Skin of body (tissue), 1 donor: ENCODE measurements at regions not wholly inside any gene's neighbourhood (a gene's known extent, or its start where the extent isn't known, plus 50 kb on each side); places are given as distances from the start of the nearest gene placed in this dataset.

Experiments used
- DNase-seq: peaks from one replicate; lab custom pipeline; 2025; lab: John Stamatoyannopoulos, UW

DNA sequence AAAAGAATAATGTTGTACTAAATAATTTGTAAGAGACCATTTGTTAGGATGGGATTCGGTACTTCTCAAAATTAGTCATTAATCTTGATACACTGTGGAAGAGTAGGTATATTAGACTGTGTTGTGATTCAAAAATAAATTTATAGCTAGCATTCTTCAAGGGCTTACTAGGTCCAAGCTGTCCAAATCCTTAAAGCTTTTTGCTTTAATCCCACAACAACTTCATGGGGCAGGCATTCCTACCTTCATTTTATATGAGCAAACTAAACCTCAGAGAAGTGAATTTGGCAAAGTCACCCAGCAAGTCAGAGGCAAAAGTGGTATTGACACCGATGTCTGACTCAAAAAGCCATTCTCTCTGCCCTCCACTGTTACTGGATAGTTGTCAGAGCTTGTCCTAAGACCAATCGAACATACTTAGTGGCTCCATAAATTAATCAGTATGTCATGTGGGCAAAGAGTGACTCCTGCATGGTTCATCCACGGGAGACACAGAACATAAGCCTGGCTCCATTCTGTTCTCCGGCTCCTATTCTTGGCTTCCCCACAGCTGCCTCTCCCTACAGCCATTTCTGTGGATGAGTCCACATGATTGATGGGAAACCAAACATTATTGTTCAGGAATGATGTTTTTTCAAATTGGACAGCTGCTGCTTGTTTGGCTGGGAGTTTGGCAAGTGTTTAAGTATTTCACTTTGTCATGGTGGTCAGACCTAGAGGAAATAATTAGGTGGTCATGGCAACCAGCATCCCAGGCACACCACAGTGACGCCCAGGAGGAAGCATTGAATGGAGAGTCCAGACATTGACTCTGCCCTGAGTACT, 133.4 kb upstream of the FGGY start:
- DNase-seq: no peak

DNA sequence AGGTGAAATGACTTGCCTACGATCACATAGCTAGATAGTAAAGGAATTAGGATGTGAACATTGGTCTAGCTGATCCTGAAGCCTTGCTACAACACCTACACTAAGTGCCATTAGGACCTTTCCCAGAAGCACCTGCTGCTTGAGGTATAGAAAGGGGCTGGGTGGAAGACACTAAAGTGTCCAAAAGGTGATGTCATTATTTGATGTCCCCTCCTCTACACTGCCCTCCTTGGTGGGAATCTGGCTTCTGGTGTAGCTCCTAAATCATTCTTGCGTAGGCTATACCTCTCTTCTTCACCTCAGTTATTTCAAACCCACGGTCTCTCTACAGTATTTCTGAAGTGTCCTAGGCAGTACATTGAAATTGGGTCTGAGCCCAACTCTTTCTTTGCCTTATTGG, 132.5 kb upstream of the FGGY start:
- DNase-seq: no peak

DNA sequence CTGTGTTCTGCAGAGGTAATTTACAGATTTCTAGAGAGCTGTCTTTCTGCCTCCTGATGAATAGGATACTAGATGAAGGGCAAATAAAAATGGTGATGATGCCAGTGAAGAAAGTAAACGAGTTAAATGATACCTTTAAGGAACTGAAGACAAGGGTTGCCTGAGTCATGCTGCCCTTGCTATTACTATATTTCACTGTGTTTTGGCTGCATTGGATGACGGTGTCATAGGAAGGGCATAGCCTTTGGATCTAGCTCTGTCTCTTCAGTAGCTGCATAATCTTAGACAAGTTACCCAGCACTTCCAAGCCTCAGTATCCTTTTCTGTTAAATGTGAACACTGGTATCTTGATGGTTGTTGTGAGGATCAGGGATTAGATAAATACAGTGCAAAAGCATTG, 131.5 kb upstream of the FGGY start:
- no peak for DNase-seq

DNA sequence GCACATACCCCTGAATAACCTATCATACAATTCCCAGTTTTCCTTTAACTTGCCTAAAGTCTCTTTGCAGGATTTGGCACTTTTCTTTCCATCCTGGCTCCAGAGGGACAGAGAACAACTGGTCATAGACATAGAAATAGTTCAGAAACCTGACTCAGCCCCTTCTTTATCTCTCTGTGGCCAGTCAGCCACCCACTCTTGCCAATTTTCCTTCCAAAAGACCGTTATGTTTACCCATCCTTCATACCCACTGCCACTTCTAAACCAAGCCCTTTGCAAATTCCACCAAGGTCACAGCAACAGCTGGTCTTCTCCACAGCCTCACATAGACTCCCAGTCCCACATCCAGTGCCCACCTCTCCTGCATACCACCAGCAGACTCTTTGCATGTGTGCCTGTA, 127.2 kb upstream of the FGGY start:
- no peak for DNase-seq

DNA sequence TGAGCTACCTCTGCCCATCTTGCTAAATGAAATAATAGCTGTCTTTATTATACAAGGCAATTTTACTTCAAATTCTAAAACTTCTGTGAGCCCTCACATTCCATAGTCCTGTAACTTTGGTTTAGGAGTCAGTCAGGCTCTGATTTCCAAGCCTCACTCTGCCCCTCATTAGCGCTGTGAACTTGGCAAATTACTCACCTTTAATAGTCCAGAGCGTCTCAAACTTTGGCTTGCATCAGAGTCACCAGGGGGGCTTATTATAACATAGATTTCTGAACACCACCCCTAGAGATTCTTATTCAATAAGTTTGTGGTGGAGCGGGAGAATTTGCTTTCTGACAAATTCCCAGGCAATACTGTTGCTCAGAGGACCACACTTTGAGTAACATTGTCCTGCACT, 126.2 kb upstream of the FGGY start:
- DNase-seq: no peak

DNA sequence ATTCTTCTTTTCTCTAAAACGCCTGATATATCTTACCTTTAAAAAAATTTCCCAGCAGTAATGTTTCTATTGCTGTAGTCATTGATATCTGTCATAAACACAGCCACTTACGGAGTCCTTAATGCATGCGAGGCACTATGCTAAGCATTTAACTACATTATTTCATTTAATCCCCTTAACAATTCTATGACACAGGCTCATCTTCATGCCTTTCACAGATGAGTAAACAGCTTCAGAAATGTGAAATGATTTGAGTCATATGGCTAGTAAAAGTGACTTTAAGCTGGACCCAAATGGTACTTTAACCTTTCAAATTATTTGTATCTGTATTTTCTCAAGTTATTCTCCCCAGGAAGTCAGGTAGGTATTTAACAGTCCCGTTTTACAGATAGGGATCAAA, 125.1 kb upstream of the FGGY start:
- no peak for DNase-seq

DNA sequence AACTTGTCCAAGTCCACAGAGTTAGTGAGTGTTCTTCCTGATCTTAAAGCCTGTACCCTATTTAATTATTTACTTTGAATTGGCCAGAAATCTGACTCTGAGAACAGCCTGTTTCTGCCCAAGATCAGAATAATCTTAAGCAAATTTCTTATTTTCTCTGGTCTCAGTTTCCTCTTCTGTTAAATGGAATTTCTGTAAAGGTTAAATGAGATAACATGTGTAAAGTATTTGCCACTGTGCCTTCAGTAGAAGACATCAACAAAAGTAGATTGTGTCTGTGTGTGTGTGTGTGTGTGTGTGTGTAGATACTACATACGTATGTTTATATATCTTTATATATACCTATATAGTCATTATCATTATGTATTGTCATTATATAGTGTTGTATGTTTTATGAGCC, 124.2 kb upstream of the FGGY start:
- DNase-seq: no peak

DNA sequence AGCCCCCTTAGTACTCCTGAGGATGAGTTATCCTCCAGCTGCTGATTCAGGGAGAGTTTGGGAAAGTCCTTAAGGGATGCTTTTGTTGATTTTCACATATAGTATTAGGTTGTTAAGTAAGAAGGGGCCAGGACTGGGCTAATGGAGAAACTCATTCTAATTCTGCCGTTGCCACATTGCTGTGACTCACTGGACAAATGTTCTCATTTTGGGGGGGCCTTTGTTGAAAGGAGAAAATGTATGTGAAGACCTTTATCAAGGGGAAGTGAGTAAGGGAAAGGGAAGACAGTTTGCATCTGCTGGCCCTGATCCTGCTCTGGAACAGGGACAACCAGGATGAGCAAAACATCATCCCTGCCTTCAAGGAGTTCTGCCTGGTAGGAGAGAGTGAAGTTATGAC, 123.2 kb upstream of the FGGY start:
- DNase-seq: no peak

DNA sequence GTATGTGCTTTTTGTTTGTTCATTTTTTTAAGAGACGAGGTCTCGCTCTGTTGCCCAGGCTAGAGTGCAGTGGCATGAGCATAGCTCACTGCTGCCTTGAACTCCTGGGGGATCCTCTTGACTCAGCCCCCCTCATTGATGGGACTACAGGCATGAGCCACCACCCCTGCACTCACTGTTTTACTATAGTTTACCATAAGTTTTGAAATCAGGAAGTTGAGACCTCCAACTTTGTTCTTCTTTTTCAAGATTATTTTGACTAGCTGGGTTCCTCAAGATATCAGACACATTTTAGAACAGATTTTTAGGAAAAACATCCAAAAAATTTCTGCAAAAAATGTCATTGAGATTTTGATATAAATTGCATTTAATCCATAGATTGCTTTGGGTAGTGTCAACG, 120.4 kb upstream of the FGGY start:
- DNase-seq: no peak

DNA sequence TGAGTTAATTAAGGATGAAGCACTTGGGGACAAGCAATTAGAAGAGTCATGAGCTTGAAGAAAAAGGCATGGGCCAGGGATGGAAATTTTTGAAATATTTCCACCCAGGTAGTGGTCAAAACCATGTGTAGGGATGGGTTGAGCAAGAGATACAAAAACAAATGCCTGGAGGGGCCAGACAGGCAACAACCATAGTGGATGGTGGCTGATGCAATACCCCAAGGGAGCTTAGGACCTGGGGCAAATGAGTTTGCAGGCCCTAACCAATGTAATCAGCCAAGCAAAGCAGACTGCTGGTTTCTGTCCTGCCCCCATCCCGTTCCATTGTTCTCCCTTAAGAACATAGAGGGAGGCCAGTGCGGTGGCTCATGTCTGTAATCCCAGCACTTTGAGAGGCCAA, 119.1 kb upstream of the FGGY start:
- DNase-seq: no peak

DNA sequence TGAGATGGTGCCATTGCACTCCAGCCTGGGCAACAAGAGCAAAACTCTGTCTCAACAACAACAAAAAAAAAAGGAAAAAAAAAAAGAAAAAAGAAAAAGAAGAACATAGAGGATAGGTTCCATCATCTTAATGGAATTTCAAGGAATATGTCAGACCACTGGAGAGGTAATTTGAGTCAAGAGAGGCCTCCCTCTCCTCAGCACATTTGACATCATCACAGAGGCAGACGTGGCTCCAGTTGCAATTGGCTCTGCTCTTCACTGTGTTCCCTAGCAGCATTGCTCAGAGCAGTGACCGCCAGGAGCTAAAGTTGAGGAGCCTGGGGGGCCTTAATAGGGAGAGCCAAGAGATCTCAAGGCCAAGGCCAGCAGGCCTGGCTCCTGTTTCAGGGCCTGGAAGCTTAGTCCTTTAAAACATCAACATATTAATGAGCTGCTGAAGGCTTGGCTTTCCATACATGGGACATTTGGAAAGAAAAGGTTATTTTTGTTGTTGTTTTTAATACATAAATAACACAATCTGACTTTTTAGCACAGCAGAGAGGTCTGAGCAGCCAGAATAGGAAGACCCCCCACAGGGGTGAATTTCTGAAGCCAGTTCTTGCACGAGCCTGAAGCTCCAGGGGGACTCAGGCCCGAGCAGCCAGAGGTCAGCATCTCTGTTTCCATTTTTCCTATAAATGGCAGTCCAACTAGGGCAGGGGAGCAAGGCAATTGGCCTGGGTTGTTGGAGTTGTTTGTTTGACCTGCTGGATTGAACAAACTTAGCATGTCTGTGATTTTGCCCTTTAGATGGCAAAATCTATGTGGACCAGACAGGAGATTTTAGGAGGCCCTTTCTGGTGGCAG, 118.3 kb upstream of the FGGY start:
- DNase-seq: peak; percentile 94

DNA sequence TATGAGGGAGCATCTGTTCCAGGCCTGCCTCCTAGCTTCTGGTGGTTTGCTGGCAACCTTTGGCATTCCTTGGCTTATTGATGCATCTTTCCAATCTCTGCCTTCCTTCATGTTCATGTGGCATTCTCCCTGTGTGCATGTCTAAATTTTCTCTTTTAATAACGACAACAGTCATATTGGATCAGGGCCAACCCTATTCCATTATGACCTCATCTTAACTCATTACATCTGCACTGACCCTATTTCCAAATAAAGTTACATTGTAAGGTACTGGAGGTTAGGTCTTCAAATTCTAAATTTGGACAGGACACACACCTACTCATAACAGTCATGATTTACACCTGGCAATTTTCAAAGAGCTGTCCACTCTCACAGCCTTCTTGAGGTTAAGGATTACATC, 117.2 kb upstream of the FGGY start:
- DNase-seq: no peak

DNA sequence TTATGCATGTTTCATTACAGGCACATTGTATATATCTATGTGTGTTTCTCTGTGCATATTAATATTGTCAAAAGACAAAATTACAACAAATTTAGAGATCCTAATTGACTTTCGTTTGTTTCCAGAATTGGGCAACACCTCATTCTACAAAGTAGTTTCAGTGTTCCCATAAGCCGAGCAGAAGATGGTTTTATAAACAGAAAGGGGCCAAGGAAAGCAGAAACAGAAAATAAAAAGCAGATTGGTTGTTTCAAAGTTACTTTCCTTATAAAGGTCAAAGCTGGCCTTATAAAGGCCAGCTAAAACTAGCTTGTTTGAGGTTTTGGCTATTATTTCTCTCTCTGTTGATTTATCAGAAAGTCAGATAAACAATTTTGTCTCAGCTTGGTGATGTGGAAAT, 116.2 kb upstream of the FGGY start:
- DNase-seq: no peak

DNA sequence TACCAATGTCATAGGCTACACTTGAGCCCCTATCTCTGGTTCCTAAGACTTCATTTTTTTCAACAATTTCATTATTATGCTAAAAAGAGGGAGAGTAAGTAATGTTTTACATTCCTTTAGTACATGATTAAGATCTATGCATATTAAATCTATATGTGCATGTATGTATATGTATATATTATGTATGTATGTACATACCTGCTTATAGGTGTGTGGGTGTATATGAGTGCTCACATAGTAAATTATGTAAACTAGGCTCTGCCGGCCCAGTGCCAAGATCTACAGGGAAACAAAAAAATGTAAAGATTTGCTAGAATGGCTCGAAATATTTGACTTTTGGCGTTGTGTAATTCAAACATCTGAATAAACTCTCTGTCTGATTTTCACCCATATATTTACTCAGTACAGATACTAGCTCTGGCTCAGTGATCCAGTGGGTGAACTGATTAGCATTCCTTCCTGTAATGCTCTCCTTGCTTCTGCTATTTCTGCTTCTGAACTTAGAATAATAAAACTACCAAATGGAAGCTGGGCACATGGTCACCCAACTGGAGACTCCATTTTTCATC, 113.1 kb upstream of the FGGY start:
- DNase-seq: no peak

DNA sequence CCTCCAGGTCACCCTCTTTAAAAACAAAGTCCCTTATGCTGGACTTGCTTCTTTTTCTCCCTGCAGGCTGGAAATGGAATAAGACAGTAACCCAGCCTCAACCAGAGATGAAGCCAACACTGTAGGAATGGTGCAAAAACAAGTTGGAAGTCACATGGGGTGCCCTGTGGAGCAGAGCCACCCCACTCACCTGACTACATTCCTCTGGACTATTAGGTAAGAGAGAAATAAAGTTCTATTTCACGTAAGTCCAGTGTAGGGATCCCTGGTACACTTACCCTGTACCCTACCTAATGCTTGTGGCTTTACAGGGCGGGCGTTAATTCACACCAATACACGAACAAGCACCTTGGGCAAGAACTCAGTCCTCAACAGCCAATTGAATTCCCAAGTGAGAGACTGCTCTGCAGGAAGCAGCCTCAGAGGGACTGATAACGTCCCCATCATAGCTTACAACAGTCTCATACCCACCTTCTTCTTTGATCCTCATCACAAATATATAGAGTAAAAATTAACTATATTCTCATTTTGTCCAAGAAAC, 112.5 kb upstream of the FGGY start:
- DNase-seq: no peak

DNA sequence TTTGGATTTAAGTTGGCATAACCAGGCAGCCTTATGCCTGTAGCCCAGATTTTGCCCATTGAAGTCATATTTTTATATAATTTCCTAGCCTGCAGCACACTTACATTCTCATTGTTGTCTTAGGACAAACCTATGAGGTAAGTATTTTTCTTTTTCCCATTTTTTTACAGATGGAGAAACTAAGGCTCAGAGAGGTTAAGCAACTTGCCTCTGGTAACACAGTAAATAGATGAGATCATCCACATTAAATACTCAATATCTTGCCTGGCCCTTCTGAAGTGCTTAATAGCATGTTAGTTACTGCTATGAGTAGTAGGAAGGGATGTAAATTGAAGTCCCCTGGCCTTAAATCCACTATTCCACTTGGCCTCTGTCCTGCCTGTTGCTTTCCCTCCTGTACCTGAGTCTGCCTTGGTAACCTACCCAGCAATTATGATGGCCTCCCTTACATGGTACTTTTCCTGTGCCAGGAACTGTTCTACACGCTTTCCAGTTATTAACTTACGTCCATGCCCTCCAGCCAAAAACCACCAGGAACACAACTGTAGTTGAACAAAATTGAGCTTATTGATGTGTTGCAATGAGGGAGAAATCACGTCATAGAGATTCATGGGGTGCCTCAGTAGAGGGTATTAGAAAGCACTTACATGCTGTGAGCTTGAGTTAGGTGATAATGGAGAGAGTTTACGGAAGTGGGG, 111.6 kb upstream of the FGGY start:
- DNase-seq: no peak

DNA sequence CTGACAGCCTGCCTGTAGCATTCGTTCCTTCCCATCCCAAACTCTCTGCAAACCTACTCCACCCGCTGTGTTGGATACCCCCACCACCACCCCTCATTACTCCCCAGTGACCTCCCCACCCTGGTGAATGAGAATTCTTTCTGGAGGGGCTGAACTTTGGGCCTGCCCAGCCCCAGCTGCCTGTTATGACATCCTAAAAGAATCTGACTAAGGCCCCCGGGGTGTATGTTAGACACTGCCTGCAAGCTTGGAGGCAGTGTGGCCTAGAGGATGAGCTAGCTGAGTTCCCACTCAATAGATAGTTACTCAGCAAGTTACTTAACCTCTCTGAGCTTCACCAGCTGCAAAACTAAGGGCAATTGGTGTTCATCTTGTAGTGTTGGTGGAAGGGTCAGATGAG, 110.2 kb upstream of the FGGY start:
- peak; percentile 22 for DNase-seq

DNA sequence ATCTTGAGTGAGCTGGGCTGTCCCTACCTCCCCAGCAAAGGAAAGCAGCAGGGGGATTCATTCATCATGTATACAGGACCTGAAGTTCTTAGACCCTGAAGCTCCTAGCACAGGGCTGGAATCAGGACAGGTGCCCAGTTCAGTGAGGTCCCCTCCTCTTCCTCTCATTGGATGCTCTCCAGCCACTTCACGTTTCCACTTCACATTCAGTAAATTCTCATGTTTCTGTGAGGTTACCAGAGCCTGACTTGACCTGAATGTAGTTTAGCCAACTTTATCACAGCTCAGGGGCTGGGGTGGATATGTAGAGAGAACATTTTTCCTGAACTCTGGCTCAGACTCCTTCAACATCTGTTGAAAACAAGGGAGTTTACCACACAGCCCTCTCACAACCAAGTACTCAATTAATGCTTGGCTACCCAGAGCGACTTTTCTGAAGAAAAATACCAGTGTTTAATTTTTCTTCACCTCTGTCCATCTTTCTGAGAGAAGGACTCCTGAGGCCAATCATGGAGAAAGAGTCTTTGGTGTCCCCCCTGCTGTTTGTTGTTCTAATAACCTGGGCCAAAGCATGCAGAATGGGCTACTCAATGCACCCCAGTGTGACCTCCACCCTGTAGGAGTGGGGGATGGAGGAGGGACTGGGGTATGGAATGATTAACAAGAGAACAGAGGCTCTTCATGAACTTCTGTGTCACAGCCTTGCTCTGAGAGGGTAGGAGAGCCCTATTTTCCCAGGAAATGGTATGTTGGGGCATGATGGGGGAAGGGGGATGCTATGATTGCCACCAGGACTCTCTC, 108.3 kb upstream of the FGGY start:
- peak; percentile 42 for DNase-seq

DNA sequence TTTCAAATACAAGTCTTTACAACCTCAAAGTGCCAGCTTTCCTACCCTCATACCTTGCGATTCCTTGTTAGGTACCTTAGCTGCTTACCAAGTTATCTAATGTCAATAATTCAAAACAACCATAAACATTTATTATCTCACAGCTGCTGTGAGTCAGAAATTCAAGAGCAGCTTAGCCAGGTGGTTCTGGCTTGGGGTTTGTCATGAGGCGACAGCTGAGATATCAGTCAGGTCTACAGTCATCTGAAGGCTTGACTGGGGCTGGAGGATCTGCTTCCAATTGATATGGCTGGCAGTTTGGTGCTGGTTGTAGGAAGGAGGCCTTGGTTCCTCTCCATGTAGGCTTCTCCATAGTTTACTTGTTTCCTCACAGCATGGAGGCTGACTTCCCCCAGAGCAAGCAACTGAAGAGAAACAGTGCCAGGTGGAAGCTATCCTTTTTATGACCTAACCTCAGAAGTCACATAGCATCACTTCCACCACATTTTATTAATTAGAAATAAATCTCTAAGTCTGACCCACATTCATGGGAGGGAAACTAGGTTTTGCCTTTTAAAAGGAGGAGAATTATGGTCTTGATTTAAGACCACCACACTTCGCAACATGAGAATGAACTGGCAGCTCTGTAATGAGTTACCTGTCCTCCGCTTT, 103.3 kb upstream of the FGGY start:
- no peak for DNase-seq

DNA sequence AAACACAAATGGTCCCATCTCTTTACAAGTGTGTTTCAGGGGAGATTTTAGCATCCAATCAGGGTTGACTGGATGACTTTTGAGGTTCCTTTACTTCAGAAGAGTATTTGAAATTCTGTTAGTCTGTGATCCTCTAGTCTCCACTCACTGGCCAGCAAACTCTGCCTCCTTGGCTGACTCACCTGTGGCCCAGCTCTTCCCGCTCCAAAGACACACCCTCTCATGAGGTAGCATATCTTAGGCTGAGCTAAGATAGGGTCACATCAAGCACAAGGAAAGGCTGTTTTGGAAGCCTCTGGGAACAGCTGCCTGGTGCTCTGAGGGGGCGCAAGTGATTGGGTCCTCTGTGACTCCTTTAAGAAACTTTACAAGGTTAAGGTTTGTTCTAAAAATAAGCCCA, 102.3 kb upstream of the FGGY start:
- no peak for DNase-seq
